RWPE2 (cell line): ENCODE measurements at regions not wholly inside any gene's neighbourhood (a gene's known extent, or its start where the extent isn't known, plus 50 kb on each side); places are given as distances from the start of the nearest gene placed in this dataset.

ENCODE experiments used
- ATAC-seq: fragments of 200-7000 bp; cut with Tn5 transposase; 3 replicates; pipeline ENCODE4 v1.9.1; 2021; ENCODE audit warnings: low read depth
- DNase-seq: peaks from one replicate; pipeline ENCODE4 v3.0.0-alpha.2; 2020; ENCODE audit warnings: low spot score
- H3K27ac ChIP-seq: fragments of 450-650 bp; 2 replicates; pipeline ENCODE4 v1.5.1; 2017; ENCODE audit warnings: mild to moderate bottlenecking; ENCODE audit not compliant: poor library complexity, severe bottlenecking
- H3K27me3 ChIP-seq: fragments of 250-450 bp; sonication (Bioruptor Pico); 2 replicates; pipeline ENCODE4 v1.5.1; 2021; ENCODE audit warnings: mild to moderate bottlenecking, moderate library complexity; ENCODE audit not compliant: insufficient read depth, poor library complexity, severe bottlenecking
- H3K36me3 ChIP-seq: fragments of 250-450 bp; sonication (Bioruptor Pico); 2 replicates; pipeline ENCODE4 v1.5.1; 2020; ENCODE audit warnings: low read depth, mild to moderate bottlenecking, moderate library complexity
- H3K4me1 ChIP-seq: fragments of 250-450 bp; sonication (Bioruptor Pico); 2 replicates; pipeline ENCODE4 v1.5.1; 2021; ENCODE audit warnings: mild to moderate bottlenecking, moderate library complexity; ENCODE audit not compliant: insufficient read depth, poor library complexity, severe bottlenecking
- H3K4me3 ChIP-seq: fragments of 250-450 bp; sonication (Bioruptor Pico); 2 replicates; pipeline ENCODE4 v1.5.1; 2021; ENCODE audit warnings: mild to moderate bottlenecking, moderate library complexity; ENCODE audit not compliant: severe bottlenecking
- H3K9me3 ChIP-seq: fragments of 250-450 bp; sonication (Bioruptor Pico); 2 replicates; pipeline ENCODE4 v1.5.1; 2021; ENCODE audit warnings: mild to moderate bottlenecking, moderate library complexity; ENCODE audit not compliant: severe bottlenecking
- TF ChIP-seq, protein P1 (sequence below): fragments of 450-650 bp; IDR thresholded peaks from one replicate; pipeline ENCODE4 v1.5.1; 2017; ENCODE audit warnings: mild to moderate bottlenecking, moderate library complexity; ENCODE audit not compliant: poor library complexity, severe bottlenecking

GRCh38 chr16:35182943-35183550 lies 1723.6 kb downstream of the TP53TG3F start:
- TF ChIP-seq, protein P1, sequence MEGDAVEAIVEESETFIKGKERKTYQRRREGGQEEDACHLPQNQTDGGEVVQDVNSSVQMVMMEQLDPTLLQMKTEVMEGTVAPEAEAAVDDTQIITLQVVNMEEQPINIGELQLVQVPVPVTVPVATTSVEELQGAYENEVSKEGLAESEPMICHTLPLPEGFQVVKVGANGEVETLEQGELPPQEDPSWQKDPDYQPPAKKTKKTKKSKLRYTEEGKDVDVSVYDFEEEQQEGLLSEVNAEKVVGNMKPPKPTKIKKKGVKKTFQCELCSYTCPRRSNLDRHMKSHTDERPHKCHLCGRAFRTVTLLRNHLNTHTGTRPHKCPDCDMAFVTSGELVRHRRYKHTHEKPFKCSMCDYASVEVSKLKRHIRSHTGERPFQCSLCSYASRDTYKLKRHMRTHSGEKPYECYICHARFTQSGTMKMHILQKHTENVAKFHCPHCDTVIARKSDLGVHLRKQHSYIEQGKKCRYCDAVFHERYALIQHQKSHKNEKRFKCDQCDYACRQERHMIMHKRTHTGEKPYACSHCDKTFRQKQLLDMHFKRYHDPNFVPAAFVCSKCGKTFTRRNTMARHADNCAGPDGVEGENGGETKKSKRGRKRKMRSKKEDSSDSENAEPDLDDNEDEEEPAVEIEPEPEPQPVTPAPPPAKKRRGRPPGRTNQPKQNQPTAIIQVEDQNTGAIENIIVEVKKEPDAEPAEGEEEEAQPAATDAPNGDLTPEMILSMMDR, result no peak
- H3K27ac ChIP-seq, result no peak overlapping the region
- H3K9me3 ChIP-seq, result no peaks in the 10 kb centered on the region
- H3K36me3 ChIP-seq, result no peaks in the 10 kb centered on the region
- DNase-seq (no peak), ATAC-seq (no peak)
- no peak overlapping the region for H3K4me3 ChIP-seq
- no peaks in the 10 kb centered on the region for H3K4me1 ChIP-seq
- H3K27me3 ChIP-seq, result no peaks in the 10 kb centered on the region

- H3K4me3 ChIP-seq, result no peak overlapping the region
- TF ChIP-seq, protein P1, result no peak
- no peaks in the 10 kb centered on the region for H3K4me1 ChIP-seq
- no peaks in the 10 kb centered on the region for H3K9me3 ChIP-seq
- DNase-seq (no peak), ATAC-seq (no peak)
- H3K36me3 ChIP-seq, result no peaks in the 10 kb centered on the region
- no peak overlapping the region for H3K27ac ChIP-seq
- H3K27me3 ChIP-seq, result no peaks in the 10 kb centered on the region
Observed at GRCh38 chr16:35184356-35184870, 1725.0 kb downstream of the TP53TG3F start.

- H3K9me3 ChIP-seq, result no peaks in the 10 kb centered on the region
- TF ChIP-seq, protein P1, result no peak
- H3K27ac ChIP-seq, result no peak overlapping the region
- no peaks in the 10 kb centered on the region for H3K4me1 ChIP-seq
- no peaks in the 10 kb centered on the region for H3K27me3 ChIP-seq
- DNase-seq (no peak), ATAC-seq (no peak)
- no peak overlapping the region for H3K4me3 ChIP-seq
- no peaks in the 10 kb centered on the region for H3K36me3 ChIP-seq
Observed at GRCh38 chr16:35185366-35186044, 1726.1 kb downstream of the TP53TG3F start.

DNA sequence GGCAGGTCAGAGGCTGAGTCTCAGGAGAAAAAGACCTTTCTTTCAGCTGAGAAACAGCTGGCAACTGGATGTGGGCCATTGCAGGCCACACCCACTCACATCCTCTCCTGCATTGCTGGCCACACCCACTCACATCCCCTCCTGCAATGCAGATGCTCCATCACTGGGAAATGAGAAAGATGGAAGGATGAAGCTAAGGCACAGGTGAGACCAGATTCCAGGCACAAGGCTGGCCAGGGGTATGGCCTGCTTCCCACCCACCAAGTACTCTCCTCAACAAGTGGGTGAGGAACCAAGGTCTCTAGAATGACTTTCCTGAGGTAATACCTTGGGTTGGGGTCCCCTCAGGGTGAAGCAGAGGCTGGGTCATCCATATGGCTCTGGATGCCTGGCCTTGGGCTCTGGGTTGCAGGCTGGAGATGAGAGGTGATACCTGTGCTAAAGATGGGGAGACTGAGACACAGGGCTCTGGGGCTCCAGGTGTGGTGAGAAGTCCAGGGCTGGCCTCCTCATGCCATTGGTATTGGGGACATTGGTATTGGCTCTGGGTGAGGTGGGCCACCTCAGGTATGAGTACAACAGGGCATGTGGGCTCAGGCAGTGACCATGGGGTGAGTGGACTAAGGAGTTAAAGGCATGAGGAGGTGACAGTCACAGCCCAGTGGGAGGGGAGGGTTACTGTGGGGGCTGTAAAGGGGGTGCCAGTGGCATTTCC lies 1726.8 kb downstream of the TP53TG3F start:
- no peaks in the 10 kb centered on the region for H3K27me3 ChIP-seq
- H3K36me3 ChIP-seq, result no peaks in the 10 kb centered on the region
- DNase-seq (no peak), ATAC-seq (no peak)
- no peak overlapping the region for H3K4me3 ChIP-seq
- TF ChIP-seq, protein P1, result no peak
- no peaks in the 10 kb centered on the region for H3K4me1 ChIP-seq
- H3K9me3 ChIP-seq, result no peaks in the 10 kb centered on the region
- H3K27ac ChIP-seq, result no peak overlapping the region
